Endodermal cell (in vitro differentiated cells): ENCODE measurements at regions not wholly inside any gene's neighbourhood (a gene's known extent, or its start where the extent isn't known, plus 50 kb on each side); places are given as distances from the start of the nearest gene placed in this dataset.

ENCODE experiments used
- DNase-seq: peaks from one replicate; pipeline ENCODE4 v3.0.0-alpha.2; 2017
- H3K27ac ChIP-seq: 2 replicates; pipeline ENCODE4 v1.5.1; 2013; ENCODE audit warnings: mild to moderate bottlenecking, low read depth, low read length, moderate library complexity
- H3K27me3 ChIP-seq: 2 replicates; pipeline ENCODE4 v1.6.1; 2013; ENCODE audit warnings: mild to moderate bottlenecking, low read length, moderate library complexity; ENCODE audit not compliant: insufficient read depth, control insufficient read depth, poor library complexity, severe bottlenecking
- H3K36me3 ChIP-seq: 2 replicates; pipeline ENCODE4 v1.7.0; 2013; ENCODE audit warnings: mild to moderate bottlenecking, low read length, moderate library complexity; ENCODE audit not compliant: control insufficient read depth, insufficient read depth
- H3K4me1 ChIP-seq: one replicate; pipeline ENCODE4 v1.7.0; 2013; ENCODE audit warnings: low read length; ENCODE audit not compliant: control insufficient read depth, insufficient read depth
- H3K4me3 ChIP-seq: 2 replicates; pipeline ENCODE4 v1.5.1; 2013; ENCODE audit warnings: mild to moderate bottlenecking, low read length, moderate library complexity
- H3K9ac ChIP-seq: 2 replicates; pipeline ENCODE4 v1.6.1; 2013; ENCODE audit warnings: mild to moderate bottlenecking, low read length, moderate library complexity; ENCODE audit not compliant: poor library complexity, severe bottlenecking; ENCODE audit errors: extremely low read depth
- H3K9me3 ChIP-seq: 2 replicates; pipeline ENCODE4 v1.6.1; 2013; ENCODE audit warnings: mild to moderate bottlenecking, low read length, moderate library complexity; ENCODE audit not compliant: control insufficient read depth
- H3K27ac Mint-ChIP-seq: 2 replicates; pipeline ENCODE4 v1.8.0; 2020; ENCODE audit warnings: mixed read lengths
- H3K27me3 Mint-ChIP-seq: 2 replicates; pipeline ENCODE4 v1.8.0; 2021; ENCODE audit warnings: mild to moderate bottlenecking, mixed read lengths; ENCODE audit not compliant: insufficient read depth
- H3K36me3 Mint-ChIP-seq: 2 replicates; pipeline ENCODE4 v1.8.0; 2020; ENCODE audit warnings: low read depth, mixed read lengths
- H3K4me1 Mint-ChIP-seq: 2 replicates; pipeline ENCODE4 v1.8.0; 2020; ENCODE audit warnings: mixed read lengths
- H3K4me3 Mint-ChIP-seq: 2 replicates; pipeline ENCODE4 v1.8.0; 2020; ENCODE audit warnings: mild to moderate bottlenecking, moderate library complexity, mixed read lengths
- H3K9me3 Mint-ChIP-seq: 2 replicates; pipeline ENCODE4 v1.8.0; 2020; ENCODE audit warnings: mild to moderate bottlenecking, mixed read lengths
- WGBS, 2 experiments: methylation state at CpG; one replicate each; pipeline versions ENCODE4 v1.1.5 to v1.1.7; 2013; ENCODE audit warnings: missing lambda C conversion rate in 2 of 2, mixed read lengths in 1 of 2; ENCODE audit not compliant: insufficient coverage in 1 of 2, insufficient read length in 1 of 2; 5-methylcytosine and 5-hydroxymethylcytosine counted together
- TF ChIP-seq, protein P1 (sequence below): fragments of 200-600 bp; sonication (generic); conservative IDR thresholded peaks from 2 replicates; pipeline ENCODE4 v1.5.0; 2021; ENCODE audit warnings: antibody characterized with exemption, mild to moderate bottlenecking

DNA sequence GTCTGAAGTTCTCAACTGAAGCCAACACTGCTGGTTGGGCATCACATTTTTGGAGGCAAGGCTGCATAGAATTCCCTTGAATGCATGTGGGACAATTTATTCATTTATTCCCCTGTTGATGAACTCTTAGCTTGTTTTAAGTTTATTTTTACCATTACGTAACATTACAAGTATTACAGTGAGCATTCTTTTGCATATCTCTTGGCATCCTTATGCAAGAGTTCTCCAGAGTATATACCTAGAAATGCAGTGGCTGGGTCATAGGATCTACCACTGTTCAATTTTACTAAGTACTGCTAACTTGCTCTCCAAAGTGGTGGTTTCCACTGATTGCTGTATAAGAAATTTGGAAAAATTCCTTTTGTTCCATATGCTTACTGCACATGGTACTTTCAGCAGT lies 66.5 kb downstream of the UCHL1 start:
- TF ChIP-seq, protein P1, sequence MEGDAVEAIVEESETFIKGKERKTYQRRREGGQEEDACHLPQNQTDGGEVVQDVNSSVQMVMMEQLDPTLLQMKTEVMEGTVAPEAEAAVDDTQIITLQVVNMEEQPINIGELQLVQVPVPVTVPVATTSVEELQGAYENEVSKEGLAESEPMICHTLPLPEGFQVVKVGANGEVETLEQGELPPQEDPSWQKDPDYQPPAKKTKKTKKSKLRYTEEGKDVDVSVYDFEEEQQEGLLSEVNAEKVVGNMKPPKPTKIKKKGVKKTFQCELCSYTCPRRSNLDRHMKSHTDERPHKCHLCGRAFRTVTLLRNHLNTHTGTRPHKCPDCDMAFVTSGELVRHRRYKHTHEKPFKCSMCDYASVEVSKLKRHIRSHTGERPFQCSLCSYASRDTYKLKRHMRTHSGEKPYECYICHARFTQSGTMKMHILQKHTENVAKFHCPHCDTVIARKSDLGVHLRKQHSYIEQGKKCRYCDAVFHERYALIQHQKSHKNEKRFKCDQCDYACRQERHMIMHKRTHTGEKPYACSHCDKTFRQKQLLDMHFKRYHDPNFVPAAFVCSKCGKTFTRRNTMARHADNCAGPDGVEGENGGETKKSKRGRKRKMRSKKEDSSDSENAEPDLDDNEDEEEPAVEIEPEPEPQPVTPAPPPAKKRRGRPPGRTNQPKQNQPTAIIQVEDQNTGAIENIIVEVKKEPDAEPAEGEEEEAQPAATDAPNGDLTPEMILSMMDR, result no peak
- Histone ChIP-seq H3K27me3 (no peaks in the 10 kb centered on the region), H3K36me3 (no peaks in the 10 kb centered on the region), H3K27ac (no peak overlapping the region), H3K9me3 (peaks cover 14% of the 10 kb centered on the region), H3K4me3 (no peak overlapping the region), H3K4me1 (peaks cover 3% of the 10 kb centered on the region), H3K9ac (no peak overlapping the region)
- Mint-ChIP-seq H3K4me3 (no peak overlapping the region), H3K36me3 (no peaks in the 10 kb centered on the region), H3K4me1 (peaks cover 17% of the 10 kb centered on the region), H3K27ac (no peak overlapping the region), H3K9me3 (peaks cover 7% of the 10 kb centered on the region), H3K27me3 (peaks cover 12% of the 10 kb centered on the region)
- DNase-seq, result no peak
- WGBS, 2 experiments, result 100% methylated on average over 1 of the region's 1 CpG; no CpG with 5 or more reads in 1 of the 2 experiments

DNA sequence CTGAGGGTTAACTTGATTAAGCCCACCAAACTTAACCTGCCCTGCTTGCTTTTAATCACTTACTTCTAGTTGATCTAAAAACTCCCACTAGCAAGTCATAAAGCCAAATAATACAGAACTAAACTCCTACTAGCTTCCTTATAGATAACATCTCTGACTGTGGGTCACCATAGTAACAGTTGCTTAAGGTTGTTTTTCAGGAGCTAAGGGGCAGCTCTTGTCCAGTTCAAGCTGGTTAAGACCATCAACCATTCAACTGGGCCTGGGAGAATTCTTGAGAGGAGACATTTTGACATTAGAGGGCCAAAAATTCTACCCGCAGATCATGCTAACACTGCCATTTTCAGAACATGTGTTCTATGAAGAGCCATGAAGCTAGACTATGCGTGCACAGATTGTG lies 67.0 kb downstream of the UCHL1 start:
- Histone ChIP-seq H3K27me3 (no peaks in the 10 kb centered on the region), H3K4me1 (peaks cover 3% of the 10 kb centered on the region), H3K4me3 (no peak overlapping the region), H3K9ac (no peak overlapping the region), H3K27ac (no peak overlapping the region), H3K36me3 (no peaks in the 10 kb centered on the region), H3K9me3 (peaks cover 14% of the 10 kb centered on the region)
- no peak overlapping the region for H3K4me3 Mint-ChIP-seq
- H3K9me3 Mint-ChIP-seq, result peaks cover 7% of the 10 kb centered on the region
- 91 to 100% methylated on average over 2 of the region's 2 CpGs for WGBS, 2 experiments
- H3K27me3 Mint-ChIP-seq, result peaks cover 10% of the 10 kb centered on the region
- peaks cover 17% of the 10 kb centered on the region for H3K4me1 Mint-ChIP-seq
- H3K36me3 Mint-ChIP-seq, result no peaks in the 10 kb centered on the region
- TF ChIP-seq, protein P1, result no peak
- no peak for DNase-seq
- H3K27ac Mint-ChIP-seq, result no peak overlapping the region

DNA sequence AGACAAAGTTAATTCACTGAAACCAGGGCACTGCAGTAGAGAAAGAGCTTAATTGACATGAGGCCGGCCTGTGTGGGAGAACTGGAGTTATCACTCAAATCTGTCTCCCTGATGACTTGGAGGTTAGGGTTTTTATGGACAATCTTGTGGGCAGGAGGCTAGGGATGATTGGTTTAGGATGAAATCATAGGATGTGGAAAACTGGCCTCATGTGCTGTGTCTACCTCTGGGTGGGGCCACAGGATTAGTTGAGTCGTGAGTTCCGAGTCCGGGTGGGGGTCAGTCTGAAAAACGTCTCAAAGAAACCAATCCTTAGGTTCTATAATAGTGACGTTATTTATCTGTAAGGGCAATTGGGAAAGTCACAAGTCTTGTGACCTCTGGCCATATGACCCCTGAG lies 68.1 kb downstream of the UCHL1 start:
- Mint-ChIP-seq H3K27ac (no peak overlapping the region), H3K4me3 (no peak overlapping the region), H3K27me3 (peaks cover 14% of the 10 kb centered on the region), H3K36me3 (no peaks in the 10 kb centered on the region), H3K4me1 (peaks cover 10% of the 10 kb centered on the region), H3K9me3 (peaks cover 7% of the 10 kb centered on the region)
- Histone ChIP-seq H3K36me3 (no peaks in the 10 kb centered on the region), H3K9me3 (peaks cover 14% of the 10 kb centered on the region), H3K27ac (no peak overlapping the region), H3K4me1 (peaks cover 3% of the 10 kb centered on the region), H3K9ac (no peak overlapping the region), H3K27me3 (no peaks in the 10 kb centered on the region), H3K4me3 (no peak overlapping the region)
- 88 to 98% methylated on average over 6 of the region's 6 CpGs for WGBS, 2 experiments
- TF ChIP-seq, protein P1, result no peak
- no peak for DNase-seq
